NCI-H460 (cell line): ENCODE measurements at regions not wholly inside any gene's neighbourhood (a gene's known extent, or its start where the extent isn't known, plus 50 kb on each side); places are given as distances from the start of the nearest gene placed in this dataset.

Experiments used
- DNase-seq: peaks from one replicate; pipeline ENCODE4 v3.0.0-alpha.2; 2016; ENCODE audit warnings: low read depth; ENCODE audit errors: extremely low read depth

GRCh38 chr10:61548364-61548763 lies 95.2 kb upstream of the TMEM26 start:
- no peak for DNase-seq

DNA sequence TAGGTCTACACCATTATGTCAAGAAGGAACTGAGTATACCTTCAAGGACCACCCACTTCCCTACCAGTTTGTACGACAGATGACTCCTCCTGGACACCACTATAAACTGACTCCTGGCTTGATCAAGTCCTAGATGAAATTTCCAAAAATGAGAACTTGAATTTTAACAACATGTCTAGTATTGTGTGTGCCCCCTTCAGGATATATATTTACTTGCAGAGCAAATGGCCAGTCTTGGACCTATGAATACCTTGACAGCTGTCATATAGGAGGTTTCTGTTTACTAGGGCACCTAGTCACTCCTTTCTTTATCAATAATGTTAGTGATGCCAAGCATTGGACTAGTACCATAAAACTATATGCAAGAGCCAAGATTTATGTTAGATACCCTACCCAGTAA lies 94.1 kb upstream of the TMEM26 start:
- no peak for DNase-seq

- DNase-seq = no peak
Measured at GRCh38 chr10:61545170-61545569, 92.0 kb upstream of the TMEM26 start.

DNA sequence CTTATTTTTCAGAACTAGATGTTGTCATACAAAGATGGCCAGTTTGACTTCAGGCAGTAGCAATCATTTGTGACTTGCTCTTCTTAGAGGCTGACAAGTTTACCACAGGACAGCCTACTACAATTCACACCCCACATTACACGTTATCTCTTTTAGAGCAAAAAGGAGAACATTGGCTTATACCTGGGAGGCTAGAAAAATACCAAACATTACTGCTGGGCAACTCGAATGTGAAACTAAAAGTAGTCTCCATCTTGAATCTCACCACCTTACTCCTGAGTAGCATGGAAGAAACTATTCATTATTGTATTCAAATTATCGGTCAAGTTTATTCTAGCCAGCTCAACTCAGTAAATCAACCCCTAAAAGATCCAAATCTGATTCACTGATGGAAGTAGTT lies 90.7 kb upstream of the TMEM26 start:
- no peak for DNase-seq

DNA sequence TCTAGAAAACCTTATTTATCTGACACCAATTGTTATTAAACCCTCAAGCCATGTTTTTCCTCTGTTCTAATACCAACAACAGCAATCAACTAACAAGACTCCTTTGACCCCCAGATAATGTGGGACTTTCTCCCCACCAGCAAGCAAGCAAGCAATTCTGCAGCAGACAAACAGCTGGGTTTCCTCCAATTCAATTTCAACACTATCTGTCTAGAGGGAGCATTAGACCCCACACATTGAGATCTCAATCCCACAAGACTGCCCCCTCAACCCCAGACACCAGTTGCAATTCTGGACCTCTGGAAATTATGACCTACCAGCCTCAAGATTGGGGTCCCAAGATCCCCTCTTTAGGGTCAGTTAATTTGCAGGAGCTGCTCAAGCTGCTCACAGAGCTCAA lies 89.4 kb upstream of the TMEM26 start:
- no peak for DNase-seq

DNA sequence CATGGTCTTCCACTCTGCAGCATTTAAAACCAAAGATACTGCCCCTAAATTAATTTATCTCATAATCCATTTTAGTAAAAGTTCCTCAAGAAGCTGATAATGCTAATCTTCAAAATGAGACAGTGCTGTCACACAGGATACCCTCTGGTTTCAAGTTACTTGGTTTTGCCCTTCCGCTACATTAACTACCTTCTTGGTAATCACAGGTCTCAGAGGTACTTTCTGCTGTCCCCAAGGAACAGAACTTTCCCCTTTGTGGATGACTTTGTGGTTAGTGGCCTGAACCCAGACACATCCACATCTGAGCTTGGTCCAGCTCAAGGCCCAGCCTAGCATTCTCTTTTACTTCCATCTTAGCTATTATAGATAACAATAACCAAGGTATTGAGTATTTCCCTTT lies 88.8 kb upstream of the TMEM26 start:
- DNase-seq = no peak

DNA sequence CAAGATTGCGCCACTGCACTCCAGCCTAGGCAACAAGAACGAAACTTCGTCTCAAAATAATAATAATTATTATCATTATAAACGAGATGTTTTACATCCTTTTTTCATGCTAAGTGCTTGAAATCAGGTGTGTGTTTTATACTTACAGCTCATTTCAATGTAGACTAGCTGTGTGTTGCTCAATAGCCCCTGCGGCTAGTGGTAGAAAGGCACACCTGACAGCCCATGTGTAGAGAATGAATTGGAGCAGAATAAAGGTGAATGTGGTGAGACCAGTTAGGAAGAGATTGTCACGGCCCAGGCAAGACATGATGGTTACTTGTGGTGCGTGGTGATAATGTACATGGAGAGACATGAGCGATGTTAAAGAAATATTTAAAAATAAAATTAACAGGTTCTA lies 86.7 kb upstream of the TMEM26 start:
- DNase-seq = no peak

DNA sequence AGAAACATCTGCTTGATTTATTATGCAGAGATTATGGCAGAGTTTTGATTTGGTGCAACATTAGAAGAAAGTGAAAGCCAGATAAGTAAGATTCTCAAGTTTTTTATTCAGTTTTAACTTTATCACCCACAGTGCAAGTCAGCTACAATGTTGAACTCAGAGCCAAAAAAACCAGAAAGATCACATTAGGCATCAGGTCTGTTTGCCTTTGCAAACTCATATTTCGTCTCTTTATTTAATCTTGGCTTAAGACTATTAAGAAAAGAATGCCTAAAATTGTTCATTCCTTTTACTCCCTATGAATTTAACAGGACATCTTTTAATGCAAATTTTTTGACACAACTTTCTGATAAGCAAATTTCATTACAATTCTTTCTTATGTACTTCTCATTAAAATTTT lies 76.0 kb upstream of the TMEM26 start:
- no peak for DNase-seq

GRCh38 chr10:61503051-61503450 lies 49.9 kb upstream of the TMEM26 start:
- no peak for DNase-seq
